OCI-LY3 (cell line): ENCODE measurements at regions not wholly inside any gene's neighbourhood (a gene's known extent, or its start where the extent isn't known, plus 50 kb on each side); places are given as distances from the start of the nearest gene placed in this dataset.

Experiments used
- EZH2phosphoT487 ChIP-seq: fragments of 200-600 bp; shearing (Covaris generic); IDR thresholded peaks from 2 replicates; pipeline ENCODE4 v1.6.1; 2018; ENCODE audit warnings: antibody characterized with exemption, mixed run types, low read depth
- TF ChIP-seq, protein P1 (sequence below): fragments of 200-600, 300-600 bp; sonication (generic); IDR thresholded peaks from 2 replicates; pipeline ENCODE4 v1.5.1; 2014; ENCODE audit warnings: antibody characterized with exemption, low read length, low read depth

DNA sequence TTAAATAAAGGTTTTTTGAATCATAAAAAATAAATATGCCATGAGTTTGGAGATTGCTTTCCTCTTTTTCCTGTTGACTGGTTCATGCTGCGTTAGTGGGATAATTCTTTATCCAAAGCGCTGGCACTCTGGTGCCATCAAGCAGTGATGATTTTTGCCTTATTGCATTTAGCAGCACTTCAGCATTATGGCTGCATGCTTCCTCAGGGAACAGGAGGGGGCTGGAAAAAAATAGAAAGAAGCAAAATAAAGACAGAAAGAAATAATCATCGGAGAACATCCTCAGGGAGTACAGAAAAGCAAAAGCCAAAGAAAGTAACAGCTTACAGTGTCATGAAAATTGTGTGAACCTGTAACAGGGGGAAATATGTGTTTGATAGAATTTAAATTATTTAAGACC, 1408.2 kb upstream of the PIK3C3 start:
- no peak for TF ChIP-seq EZH2phosphoT487
- TF ChIP-seq, protein P1, sequence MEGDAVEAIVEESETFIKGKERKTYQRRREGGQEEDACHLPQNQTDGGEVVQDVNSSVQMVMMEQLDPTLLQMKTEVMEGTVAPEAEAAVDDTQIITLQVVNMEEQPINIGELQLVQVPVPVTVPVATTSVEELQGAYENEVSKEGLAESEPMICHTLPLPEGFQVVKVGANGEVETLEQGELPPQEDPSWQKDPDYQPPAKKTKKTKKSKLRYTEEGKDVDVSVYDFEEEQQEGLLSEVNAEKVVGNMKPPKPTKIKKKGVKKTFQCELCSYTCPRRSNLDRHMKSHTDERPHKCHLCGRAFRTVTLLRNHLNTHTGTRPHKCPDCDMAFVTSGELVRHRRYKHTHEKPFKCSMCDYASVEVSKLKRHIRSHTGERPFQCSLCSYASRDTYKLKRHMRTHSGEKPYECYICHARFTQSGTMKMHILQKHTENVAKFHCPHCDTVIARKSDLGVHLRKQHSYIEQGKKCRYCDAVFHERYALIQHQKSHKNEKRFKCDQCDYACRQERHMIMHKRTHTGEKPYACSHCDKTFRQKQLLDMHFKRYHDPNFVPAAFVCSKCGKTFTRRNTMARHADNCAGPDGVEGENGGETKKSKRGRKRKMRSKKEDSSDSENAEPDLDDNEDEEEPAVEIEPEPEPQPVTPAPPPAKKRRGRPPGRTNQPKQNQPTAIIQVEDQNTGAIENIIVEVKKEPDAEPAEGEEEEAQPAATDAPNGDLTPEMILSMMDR, result no peak
